HepG2 (cell line): ENCODE measurements at regions not wholly inside any gene's neighbourhood (a gene's known extent, or its start where the extent isn't known, plus 50 kb on each side); places are given as distances from the start of the nearest gene placed in this dataset.

ENCODE experiments used
- ARID3A ChIP-seq: IDR thresholded peaks from 2 replicates; pipeline ENCODE4 v1.6.1; 2012; ENCODE audit warnings: low read depth, low read length, improper control_type of control experiment
- CAMTA2 ChIP-seq: sonication (generic); formaldehyde crosslinking; IDR thresholded peaks from 2 replicates; pipeline ENCODE4 v1.4.0; 2020; ENCODE audit warnings: mild to moderate bottlenecking, missing genetic modification reagents, borderline replicate concordance
- CTCF ChIP-seq: sonication (generic); formaldehyde crosslinking; IDR thresholded peaks from 2 replicates; pipeline ENCODE4 v1.5.0; 2020; ENCODE audit warnings: mild to moderate bottlenecking, missing genetic modification reagents, moderate library complexity
- MIER3 ChIP-seq: IDR thresholded peaks from 2 replicates; pipeline ENCODE4 v1.6.1; 2016; ENCODE audit warnings: missing compliant biosample characterization, borderline replicate concordance
- RERE ChIP-seq: IDR thresholded peaks from 2 replicates; pipeline ENCODE4 v1.6.1; 2016; ENCODE audit warnings: low read depth, missing genetic modification reagents, missing compliant biosample characterization
- RFX3 ChIP-seq: IDR thresholded peaks from 2 replicates; pipeline ENCODE4 v1.6.1; 2016; ENCODE audit warnings: missing biosample characterization, missing genetic modification reagents
- ZNF512B ChIP-seq: sonication (generic); formaldehyde crosslinking; IDR thresholded peaks from 2 replicates; pipeline ENCODE4 v1.5.1; 2020; ENCODE audit warnings: missing genetic modification reagents, mild to moderate bottlenecking, borderline replicate concordance
- ZNF687 ChIP-seq: sonication (generic); formaldehyde crosslinking; IDR thresholded peaks from 2 replicates; pipeline ENCODE4 v1.5.1; 2020; ENCODE audit warnings: mild to moderate bottlenecking, missing genetic modification reagents, moderate library complexity
- ZNF749 ChIP-seq: sonication (generic); formaldehyde crosslinking; IDR thresholded peaks from 2 replicates; pipeline ENCODE4 v1.8.0; 2022; ENCODE audit warnings: mild to moderate bottlenecking, missing genetic modification reagents, moderate library complexity, borderline replicate concordance

- TF ChIP-seq CTCF (peak; percentile 87), CAMTA2 (no peak), ZNF749 (CRISPR knock-in tag) (no peak), ZNF687 (CRISPR knock-in tag) (no peak), ARID3A (0 out of 2 replicates have a peak, but pooled peaks have one; percentile 35), ZNF512B (CRISPR knock-in tag) (no peak), RFX3 (CRISPR knock-in tag) (peak; percentile 93), MIER3 (CRISPR knock-in tag) (peak; percentile 58; the same call in 1 of the 2 replicates), RERE (no peak)
Observed at GRCh38 chr5:109468737-109469420, 59.1 kb upstream of the PJA2 start (continued).
